Left lung (tissue), 4 donors: ENCODE measurements at regions not wholly inside any gene's neighbourhood (a gene's known extent, or its start where the extent isn't known, plus 50 kb on each side); places are given as distances from the start of the nearest gene placed in this dataset.

Experiments
- ATAC-seq: fragments of 200-7000 bp; cut with Tn5 transposase; one replicate; pipeline ENCODE4 v1.9.1; 2020; ENCODE audit warnings: moderate library complexity
- DNase-seq, 4 donors: peaks; one replicate each; pipeline ENCODE4 v3.0.0-alpha.2; 2013 to 2020
- H3K27ac ChIP-seq, 2 donors: fragments of 200-600 bp; sonication (generic) in 1 of 2; one replicate each; pipeline versions ENCODE4 v1.5.0 to v1.8.0; 2020 to 2021
- H3K27me3 ChIP-seq, 2 donors: fragments of 200-600 bp; sonication (generic) in 1 of 2; one replicate each; pipeline versions ENCODE4 v1.5.0 to v1.8.0; 2020 to 2021
- H3K36me3 ChIP-seq, 2 donors: fragments of 200-600 bp; sonication (generic) in 1 of 2; one replicate each; pipeline versions ENCODE4 v1.5.0 to v1.8.0; 2020 to 2021
- H3K4me1 ChIP-seq, 2 donors: fragments of 200-600 bp; one replicate each; pipeline ENCODE4 v1.8.0; 2021
- H3K4me3 ChIP-seq, 2 donors: fragments of 200-600 bp; sonication (generic) in 1 of 2; one replicate each; pipeline versions ENCODE4 v1.5.0 to v1.8.0; 2020 to 2021; ENCODE audit warnings: mild to moderate bottlenecking in 1 of 2
- H3K9me3 ChIP-seq, 2 donors: fragments of 200-600 bp; sonication (generic) in 1 of 2; one replicate each; pipeline versions ENCODE4 v1.5.0 to v1.8.0; 2020 to 2021
- CTCF ChIP-seq, 2 donors: fragments of 200-600 bp; sonication (generic) in 1 of 2; IDR thresholded peaks; one replicate each; pipeline versions ENCODE4 v1.5.0 to v1.8.0; 2021; ENCODE audit warnings: antibody characterized with exemption in 2 of 2
- intact Hi-C, 2 donors: fragments of 100-400 bp; cut with DNase I; formaldehyde crosslinking; loops; one replicate each; pipeline versions ENCODE4 v1.11.2 to v1.14.2; 2022
- donor health status: DM: no; HTN: yes; CAD: no.
- donor health status: DM: no; HTN: no; CAD: no.

- ATAC-seq (no peak), DNase-seq (no peak)
- Histone ChIP-seq H3K27ac (no peak overlapping the region), H3K4me1 (no peaks in the 10 kb centered on the region), H3K4me3 (no peak overlapping the region), H3K27me3 (no peaks in the 10 kb centered on the region), H3K36me3 (no peaks in the 10 kb centered on the region), H3K9me3 (peaks cover 0 to 8% of the 10 kb centered on the region in 2 donors)
- intact Hi-C loops: no loop called here
- TF ChIP-seq CTCF (IDR thresholded peaks at IDR 0.05): no peak
Observed at GRCh38 chr2:14336759-14337382, 295.6 kb upstream of the LRATD1 start.

GRCh38 chr2:14340703-14341102, 291.8 kb upstream of the LRATD1 start:
- intact Hi-C loops: no loop called here
- TF ChIP-seq CTCF (IDR thresholded peaks at IDR 0.05): no peak
- DNase-seq: no peak
- Histone ChIP-seq H3K27ac (no peak overlapping the region), H3K4me1 (no peaks in the 10 kb centered on the region), H3K9me3 (peaks cover 0 to 8% of the 10 kb centered on the region in 2 donors), H3K36me3 (no peaks in the 10 kb centered on the region), H3K4me3 (no peak overlapping the region), H3K27me3 (no peaks in the 10 kb centered on the region)
- ATAC-seq: no peak

- intact Hi-C loops: no loop called here
- no peak for TF ChIP-seq CTCF (IDR thresholded peaks at IDR 0.05)
- Histone ChIP-seq H3K36me3 (no peaks in the 10 kb centered on the region), H3K27ac (no peak overlapping the region), H3K4me3 (no peak overlapping the region), H3K27me3 (no peaks in the 10 kb centered on the region), H3K4me1 (no peaks in the 10 kb centered on the region), H3K9me3 (peaks cover 0 to 8% of the 10 kb centered on the region in 2 donors)
- DNase-seq: no peak
- ATAC-seq: no peak
Observed at GRCh38 chr2:14342313-14342712, 290.2 kb upstream of the LRATD1 start.

DNA sequence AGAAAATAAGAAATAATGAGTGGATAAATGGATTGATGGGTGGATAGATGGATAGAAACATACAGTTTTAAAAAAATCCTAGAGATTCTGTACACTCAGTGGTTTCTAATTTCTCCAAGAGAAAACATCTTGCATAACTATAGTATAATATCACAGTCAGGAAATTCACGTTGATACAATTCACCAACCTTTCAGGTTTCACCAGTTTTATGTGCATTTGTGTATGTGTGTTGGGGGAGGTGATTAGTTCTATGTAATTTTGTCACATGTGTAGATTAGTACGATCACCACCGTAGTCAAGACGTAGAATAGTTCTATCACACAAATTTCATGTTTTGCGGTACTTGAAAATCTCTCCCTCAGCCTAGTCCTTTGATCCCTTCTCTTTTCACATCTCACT, 288.2 kb upstream of the LRATD1 start:
- Histone ChIP-seq H3K27me3 (no peaks in the 10 kb centered on the region), H3K36me3 (no peaks in the 10 kb centered on the region), H3K9me3 (peaks cover 0 to 7% of the 10 kb centered on the region in 2 donors), H3K4me1 (no peaks in the 10 kb centered on the region), H3K27ac (no peak overlapping the region), H3K4me3 (no peak overlapping the region)
- DNase-seq (no peak), ATAC-seq (no peak)
- no peak for TF ChIP-seq CTCF (IDR thresholded peaks at IDR 0.05)
- intact Hi-C loops: no loop called here

DNA sequence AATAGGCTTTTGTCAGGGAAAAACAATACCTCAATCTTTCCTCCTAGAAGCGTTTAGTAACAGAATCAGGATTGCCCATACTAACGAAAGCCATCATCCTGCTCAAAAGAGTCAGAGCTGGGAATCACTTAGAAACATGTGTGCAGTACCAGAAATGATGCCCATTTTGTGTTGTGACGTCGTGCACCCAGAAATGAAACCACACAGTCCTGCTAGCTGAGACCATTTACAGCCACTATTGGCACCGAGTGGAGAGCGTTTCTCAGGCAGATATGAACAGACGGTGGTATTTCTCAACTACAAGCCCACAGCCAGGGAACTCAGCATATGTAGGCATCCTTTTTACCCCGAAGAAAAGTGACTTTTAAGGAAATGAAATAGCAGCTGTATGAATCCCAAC, 284.3 kb upstream of the LRATD1 start:
- no peak overlapping the region for H3K27ac ChIP-seq
- ATAC-seq (no peak), DNase-seq (no peak)
- no peaks in the 10 kb centered on the region for H3K27me3 ChIP-seq
- no peaks in the 10 kb centered on the region for H3K36me3 ChIP-seq
- H3K9me3 ChIP-seq: no peaks in the 10 kb centered on the region
- intact Hi-C loops: no loop called here
- no peak overlapping the region for H3K4me3 ChIP-seq
- TF ChIP-seq CTCF (IDR thresholded peaks at IDR 0.05): no peak
- H3K4me1 ChIP-seq: no peaks in the 10 kb centered on the region
